Keratinocyte (primary cell): ENCODE measurements at regions not wholly inside any gene's neighbourhood (a gene's known extent, or its start where the extent isn't known, plus 50 kb on each side); places are given as distances from the start of the nearest gene placed in this dataset.

Source experiments
- DNase-seq: peaks from one replicate; pipeline ENCODE4 v3.0.0-alpha.2; 2011; ENCODE audit warnings: low read depth, missing footprints, low spot score
- FAIRE-seq: peaks from 2 replicates; lab custom pipeline; 2011; peaks lifted over from hg19 to GRCh38; lab: Jason Lieb, UNC
- H2AFZ ChIP-seq: 2 replicates; pipeline ENCODE4 v1.6.0; 2012; ENCODE audit warnings: low read length, control low read depth, inconsistent platforms; ENCODE audit not compliant: control insufficient read depth
- H3K27ac ChIP-seq: 2 replicates; pipeline ENCODE4 v1.5.1; 2011; ENCODE audit warnings: low read length; ENCODE audit not compliant: control insufficient read depth, insufficient read depth
- H3K27me3 ChIP-seq: 3 replicates; pipeline ENCODE4 v1.6.0; 2011; ENCODE audit warnings: low read length; ENCODE audit not compliant: control insufficient read depth, insufficient read depth; ENCODE audit errors: extremely low read depth
- H3K36me3 ChIP-seq, 2 experiments: 2 replicates in 1 of 2; 3 replicates in 1 of 2; pipeline ENCODE4 v1.5.1; 2011; ENCODE audit warnings: low read length in 2 of 2, mild to moderate bottlenecking in 1 of 2; ENCODE audit not compliant: control insufficient read depth in 2 of 2, insufficient read depth in 2 of 2; ENCODE audit errors: extremely low read depth in 1 of 2
- H3K4me1 ChIP-seq: 3 replicates; pipeline ENCODE4 v1.5.1; 2011; ENCODE audit warnings: low read length; ENCODE audit not compliant: control insufficient read depth, insufficient read depth; ENCODE audit errors: extremely low read depth
- H3K4me2 ChIP-seq: 3 replicates; pipeline ENCODE4 v1.6.0; 2011; ENCODE audit warnings: low read depth, low read length; ENCODE audit not compliant: control insufficient read depth, insufficient read depth; ENCODE audit errors: extremely low read depth
- H3K4me3 ChIP-seq, 3 experiments: fragments of 200-600 bp in 1 of 3; sonication (generic) in 1 of 3; 2 replicates in 2 of 3; 3 replicates in 1 of 3; pipeline ENCODE4 v1.5.1; 2011 to 2016; ENCODE audit warnings: low read length in 3 of 3, mild to moderate bottlenecking in 3 of 3, control low read depth in 2 of 3, inconsistent platforms in 1 of 3, low read depth in 1 of 3, mixed read lengths in 1 of 3, mixed run types in 1 of 3, moderate library complexity in 1 of 3; ENCODE audit not compliant: control insufficient read depth in 2 of 3, insufficient read depth in 2 of 3; ENCODE audit errors: extremely low read depth in 1 of 3
- H3K79me2 ChIP-seq: 2 replicates; pipeline ENCODE4 v1.6.0; 2012; ENCODE audit warnings: low read length; ENCODE audit not compliant: control insufficient read depth, insufficient read depth
- H3K9ac ChIP-seq: 3 replicates; pipeline ENCODE4 v1.6.0; 2011; ENCODE audit warnings: low read length; ENCODE audit not compliant: control insufficient read depth, insufficient read depth; ENCODE audit errors: extremely low read depth
- H3K9me1 ChIP-seq: 3 replicates; pipeline ENCODE4 v1.6.0; 2011; ENCODE audit warnings: low read length; ENCODE audit not compliant: control insufficient read depth, insufficient read depth; ENCODE audit errors: extremely low read depth
- H3K9me3 ChIP-seq: 2 replicates; pipeline ENCODE4 v1.5.1; 2012; ENCODE audit warnings: low read depth, low read length; ENCODE audit not compliant: control insufficient read depth
- H4K20me1 ChIP-seq: 3 replicates; pipeline ENCODE4 v1.6.0; 2011; ENCODE audit warnings: low read length; ENCODE audit not compliant: control insufficient read depth, insufficient read depth; ENCODE audit errors: extremely low read depth
- CTCF ChIP-seq, 3 experiments: IDR thresholded peaks in 1 of 3; conservative IDR thresholded peaks in 1 of 3; optimal IDR thresholded peaks in 1 of 3; 2 replicates in 2 of 3; 3 replicates in 1 of 3; pipeline versions ENCODE3 to v1.5.1; 2011; ENCODE audit warnings: low read length in 3 of 3, mild to moderate bottlenecking in 3 of 3, moderate library complexity in 2 of 3, control low read depth in 1 of 3, inconsistent platforms in 1 of 3; ENCODE audit not compliant: insufficient read depth in 2 of 3; ENCODE audit errors: extremely low read depth in 1 of 3
- EZH2 ChIP-seq: IDR thresholded peaks from one replicate; pipeline ENCODE4 v1.6.1; 2012; ENCODE audit warnings: inconsistent platforms, mild to moderate bottlenecking, low read length, moderate library complexity
- dilution Hi-C: fragments of 300-500 bp; cut with MboI; formaldehyde crosslinking; loops from one replicate; pipeline ENCODE4 v1.7.0; 2020; ENCODE audit warnings: low sequenced_read_pairs; ENCODE audit not compliant: extremely low pct_ligation_motif_present

- H3K36me3 ChIP-seq, result no peaks in the 10 kb centered on the region
- H3K27ac ChIP-seq, result peak overlapping the region; percentile 51
- H3K4me1 ChIP-seq, result peaks cover 9% of the 10 kb centered on the region
- TF ChIP-seq EZH2, result no peak
- no peak for TF ChIP-seq CTCF (optimal IDR thresholded peaks at IDR 0.05 in 1 of 3, IDR thresholded peaks at IDR 0.05 in 1 of 3, conservative IDR thresholded peaks at IDR 0.05 in 1 of 3; ENCODE audit: extremely low read depth in 1 of 3, insufficient read depth in 2 of 3, low read length in 3 of 3)
- no peaks in the 10 kb centered on the region for H3K27me3 ChIP-seq
- dilution Hi-C loops, result no loop called here
- H3K4me2 ChIP-seq, result peak overlapping the region; percentile 61
- peaks cover 2% of the 10 kb centered on the region for H3K9me1 ChIP-seq
- H3K79me2 ChIP-seq, result peaks cover 3% of the 10 kb centered on the region
- no peak overlapping the region for H2AFZ ChIP-seq
- FAIRE-seq, result peak; percentile 98
- no peak overlapping the region for H3K4me3 ChIP-seq
- H3K9me3 ChIP-seq, result no peaks in the 10 kb centered on the region
- no peaks in the 10 kb centered on the region for H4K20me1 ChIP-seq
- peak; percentile 15 for DNase-seq
- H3K9ac ChIP-seq, result no peak overlapping the region
These were observed 175.4 kb downstream of the KLF12 start for GRCh38 chr13:73958657-73959397.

GRCh38 chr13:73957889-73958288 lies 176.3 kb downstream of the KLF12 start:
- peaks cover 9% of the 10 kb centered on the region for H3K4me1 ChIP-seq
- no peak for DNase-seq
- no peak for TF ChIP-seq CTCF (optimal IDR thresholded peaks at IDR 0.05 in 1 of 3, IDR thresholded peaks at IDR 0.05 in 1 of 3, conservative IDR thresholded peaks at IDR 0.05 in 1 of 3; ENCODE audit: extremely low read depth in 1 of 3, insufficient read depth in 2 of 3, low read length in 3 of 3)
- TF ChIP-seq EZH2, result no peak
- H3K9me3 ChIP-seq, result no peaks in the 10 kb centered on the region
- no peaks in the 10 kb centered on the region for H4K20me1 ChIP-seq
- dilution Hi-C loops, result no loop called here
- no peak for FAIRE-seq
- no peak overlapping the region for H3K4me3 ChIP-seq
- peaks cover 3% of the 10 kb centered on the region for H3K79me2 ChIP-seq
- H3K9me1 ChIP-seq, result peaks cover 2% of the 10 kb centered on the region
- H3K4me2 ChIP-seq, result no peak overlapping the region
- no peak overlapping the region for H3K9ac ChIP-seq
- no peak overlapping the region for H3K27ac ChIP-seq
- no peaks in the 10 kb centered on the region for H3K36me3 ChIP-seq
- H2AFZ ChIP-seq, result no peak overlapping the region
- no peaks in the 10 kb centered on the region for H3K27me3 ChIP-seq
